CD4-positive, alpha-beta T cell treated with Interleukin-17A for 1 hour (primary cell): ENCODE measurements at regions not wholly inside any gene's neighbourhood (a gene's known extent, or its start where the extent isn't known, plus 50 kb on each side); places are given as distances from the start of the nearest gene placed in this dataset.
"Not testable (repeated sequence)": the region's sequence is repeated elsewhere in the genome, so short reads cannot be mapped to it uniquely, and the experiment has no call there.

ENCODE experiments used
- DNase-seq: peaks from one replicate; pipeline ENCODE4 v3.0.0-alpha.2; 2020

DNA sequence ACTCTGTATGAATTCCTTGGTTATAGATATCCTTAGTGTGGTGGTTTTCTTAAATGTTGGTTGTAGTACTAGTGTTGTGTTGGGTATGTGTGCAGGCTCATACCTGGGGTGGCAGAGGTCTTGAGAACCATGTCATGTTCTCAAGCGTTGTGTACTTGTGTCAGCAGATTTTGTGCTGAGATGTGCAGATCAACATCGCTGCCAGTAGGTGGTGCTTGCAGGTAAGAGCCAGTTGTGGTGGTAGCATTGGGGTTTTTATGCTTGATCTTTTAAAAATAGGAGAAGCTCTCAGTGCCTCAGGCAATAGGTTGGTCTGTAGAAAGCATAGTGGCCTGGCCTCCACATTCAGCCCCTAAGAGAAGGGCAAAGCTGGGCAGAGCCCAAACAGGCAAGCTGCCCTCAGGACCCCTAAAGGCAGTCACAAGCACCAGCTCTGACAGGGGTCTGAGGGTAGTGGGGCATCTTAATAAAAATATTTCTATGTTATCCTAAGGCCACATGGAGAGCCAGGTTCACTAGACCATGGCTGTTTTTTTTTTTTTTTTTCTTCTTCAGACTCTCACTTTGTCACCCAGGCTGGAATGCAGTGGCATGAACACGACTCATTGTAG, 164.0 kb downstream of the IL20RB start:
- DNase-seq, result no peak

DNA sequence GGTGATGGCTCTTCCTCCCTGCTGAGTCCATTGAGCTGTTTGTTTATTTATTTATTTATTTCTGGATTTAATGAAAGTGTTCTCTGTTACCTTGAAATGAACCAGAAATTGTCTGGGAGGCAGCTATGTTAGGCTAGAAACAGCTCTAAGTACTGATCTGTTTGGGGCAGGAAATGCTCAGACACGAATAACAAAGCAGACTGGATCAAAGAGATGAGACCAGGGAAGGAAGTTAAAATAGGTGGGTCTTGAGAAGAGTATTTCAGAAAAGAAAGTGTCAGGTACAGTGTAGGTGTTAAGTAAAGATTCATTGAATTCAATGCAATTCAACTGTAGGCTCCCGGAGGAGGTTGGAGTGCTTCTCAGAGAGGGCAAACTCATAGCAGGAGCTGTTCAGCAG, 173.3 kb downstream of the IL20RB start:
- DNase-seq, result no peak

DNA sequence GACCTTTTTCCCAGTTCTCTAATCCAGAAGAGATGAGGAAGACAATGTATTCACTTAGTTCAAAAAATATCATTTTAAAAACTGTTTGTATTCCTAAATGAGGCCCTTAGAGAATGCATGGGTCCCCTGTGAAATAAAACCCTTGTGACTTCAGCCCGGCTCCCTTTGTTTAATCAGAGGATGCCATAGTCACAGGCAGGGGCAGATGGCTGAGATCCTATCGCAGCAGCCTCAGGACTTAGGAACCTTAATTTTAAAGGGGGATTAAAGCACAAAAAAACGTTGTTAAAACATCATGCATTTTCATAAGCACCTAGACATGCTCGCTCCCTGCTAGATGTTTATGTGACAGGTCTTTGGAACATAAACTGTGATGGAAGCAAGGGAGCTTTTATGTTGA, 176.6 kb downstream of the IL20RB start:
- DNase-seq, result no peak

DNA sequence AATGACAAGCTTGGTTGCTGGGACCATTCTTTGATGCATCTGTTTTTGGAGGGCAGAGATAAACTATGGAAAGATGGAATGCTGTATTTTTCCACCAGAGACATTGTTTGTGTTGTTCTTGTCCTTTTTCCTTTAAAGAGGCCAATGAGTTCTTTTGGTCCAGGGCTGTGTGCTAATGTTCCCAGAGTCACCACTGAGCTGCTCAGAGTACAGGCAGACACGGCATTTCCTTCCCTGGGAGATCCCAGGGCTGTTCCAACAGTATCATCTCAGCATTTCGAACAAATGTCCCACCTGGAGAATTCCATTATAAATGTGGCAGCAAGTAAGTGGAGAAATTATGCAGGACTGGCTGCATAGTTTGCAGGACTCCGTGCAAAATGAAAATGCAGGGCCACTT, 190.6 kb downstream of the IL20RB start:
- DNase-seq, result no peak

DNA sequence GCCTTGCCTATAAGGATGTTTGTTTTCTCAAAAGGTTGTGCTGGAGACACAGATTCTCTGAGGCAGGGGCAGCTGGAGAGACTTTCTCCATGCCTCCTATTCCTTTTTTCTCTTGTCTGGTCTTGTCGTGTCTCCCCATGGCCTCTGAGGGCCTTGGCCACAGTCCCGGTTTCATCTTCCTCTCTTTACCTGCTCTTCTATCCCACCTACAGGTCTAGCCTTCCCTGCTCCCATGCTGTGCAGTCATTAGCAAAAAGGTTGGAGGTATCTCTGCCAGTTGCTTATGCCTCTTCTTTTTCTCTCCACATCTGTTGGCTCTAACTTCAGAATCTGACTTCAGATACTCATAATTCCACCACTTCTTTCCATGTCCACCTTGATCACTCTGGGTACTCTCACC, 191.1 kb downstream of the IL20RB start:
- no peak for DNase-seq

DNA sequence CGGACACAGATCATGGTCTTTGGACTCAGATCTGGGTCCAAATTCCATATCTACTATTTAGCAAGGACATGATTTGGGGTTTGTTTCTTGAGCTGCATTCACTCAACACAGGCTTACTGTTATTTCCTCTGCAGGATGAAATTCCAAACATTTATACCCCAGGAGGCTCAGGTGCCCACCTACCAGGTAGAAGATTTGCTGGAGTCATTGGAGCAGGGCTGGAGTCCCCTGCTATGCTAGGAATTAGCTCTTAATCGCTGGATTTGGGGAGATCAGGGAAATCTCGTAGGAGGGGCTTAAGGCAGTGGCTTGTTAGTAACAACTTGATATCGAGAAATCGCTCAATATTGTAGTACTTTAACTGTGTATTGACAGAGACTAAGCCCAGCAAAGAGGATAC, 193.0 kb downstream of the IL20RB start:
- DNase-seq, result no peak

DNA sequence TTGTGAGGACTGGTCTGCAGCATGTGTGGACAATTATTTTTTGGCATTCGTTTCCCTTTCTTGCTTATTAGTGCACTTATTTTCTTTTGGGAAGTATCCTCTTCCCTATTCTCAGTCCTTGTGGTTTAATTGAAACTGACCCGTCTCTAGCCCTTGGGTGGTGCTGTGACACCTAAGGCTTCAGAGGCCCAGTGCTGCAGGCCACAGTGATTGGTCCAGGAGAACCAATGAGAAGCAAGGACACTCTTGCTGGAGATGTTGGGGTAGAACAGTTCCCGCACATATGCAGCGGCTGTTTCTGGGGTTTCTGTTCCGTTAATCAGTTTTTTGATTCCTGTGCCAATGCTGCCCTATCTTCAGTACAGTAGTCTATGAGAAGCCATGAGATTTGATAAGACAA, 195.3 kb downstream of the IL20RB start:
- DNase-seq, result not testable (repeated sequence)

DNA sequence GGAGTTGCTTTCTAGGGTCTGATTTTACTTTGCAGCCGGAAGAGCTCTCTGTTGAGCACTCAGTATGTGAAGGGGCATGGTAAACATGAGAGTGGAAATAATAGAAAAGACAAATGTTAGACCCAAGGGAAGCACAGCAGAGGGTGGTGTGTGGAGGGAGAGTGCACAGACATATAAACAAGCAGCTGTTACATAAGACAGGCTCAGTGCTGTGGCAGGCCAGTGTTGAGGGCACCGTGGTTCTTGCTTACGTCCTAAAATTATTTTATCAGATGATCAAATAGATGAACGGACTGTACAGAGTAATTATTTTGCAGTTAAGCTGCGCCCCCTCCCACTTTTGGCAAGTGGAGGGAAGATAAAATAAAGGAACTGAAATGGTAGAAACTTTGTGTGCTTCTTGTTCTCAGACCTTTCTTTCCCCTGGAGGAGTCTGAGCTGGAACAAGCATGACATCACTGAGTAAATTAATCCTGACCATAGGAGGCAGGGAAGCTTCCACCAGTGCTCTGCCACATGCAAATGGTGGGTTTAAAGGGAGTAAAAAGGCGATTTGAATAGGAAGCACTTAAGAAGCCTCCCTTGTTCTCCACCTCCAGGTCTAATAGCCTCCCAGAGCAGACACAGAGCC, 205.6 kb downstream of the IL20RB start:
- DNase-seq, result no peak

DNA sequence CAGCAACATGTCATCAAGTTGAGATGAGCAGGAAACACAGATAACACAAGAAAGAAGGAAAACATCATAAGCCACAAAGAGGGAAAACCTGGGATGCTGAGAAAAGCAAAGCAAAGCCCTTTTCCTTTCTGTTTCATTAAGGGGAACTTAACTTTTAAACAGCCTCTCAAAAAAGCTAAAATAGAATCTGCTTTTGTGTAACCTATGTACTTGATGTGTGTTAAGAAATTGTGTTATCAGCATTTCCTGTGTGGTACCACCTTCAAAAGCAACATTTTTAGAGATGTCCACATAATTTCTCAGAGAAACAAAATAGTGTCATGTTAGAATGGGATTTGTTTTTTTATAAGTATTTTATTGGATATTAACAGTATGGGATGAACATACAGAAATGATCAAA, 206.2 kb downstream of the IL20RB start:
- no peak for DNase-seq

DNA sequence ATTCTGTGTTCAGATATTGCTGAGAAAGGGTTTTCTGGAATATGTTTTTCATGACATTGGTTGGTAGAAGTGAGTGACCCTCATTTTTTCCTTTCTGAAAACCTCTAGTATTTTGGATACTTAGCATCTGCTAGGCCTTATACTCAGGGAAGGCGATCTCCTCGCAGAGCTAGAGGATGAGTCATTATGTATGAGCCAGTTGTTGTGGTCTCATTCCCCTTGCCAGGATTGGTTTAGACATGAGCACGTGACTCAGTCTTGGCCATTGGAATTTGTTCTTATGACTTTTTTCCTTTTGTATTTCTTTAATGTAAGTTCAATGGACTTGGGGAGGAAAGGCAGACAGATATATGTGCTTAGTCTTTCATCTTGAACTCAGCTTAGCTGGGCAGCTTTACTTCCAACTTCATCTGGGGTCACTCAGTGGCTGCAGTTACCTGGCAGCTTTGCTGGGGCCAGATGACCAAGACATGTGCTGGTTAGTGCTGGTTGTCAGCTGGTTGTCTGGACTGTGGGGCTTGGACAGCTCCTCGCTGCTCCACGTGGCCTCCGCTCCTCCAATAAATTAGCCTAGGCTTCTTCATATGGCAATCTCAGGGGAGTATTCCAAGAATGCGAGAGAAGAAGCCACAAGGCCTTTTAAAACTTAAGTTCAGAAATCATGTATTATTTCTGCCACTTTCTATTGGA, 207.5 kb downstream of the IL20RB start:
- DNase-seq, result no peak

DNA sequence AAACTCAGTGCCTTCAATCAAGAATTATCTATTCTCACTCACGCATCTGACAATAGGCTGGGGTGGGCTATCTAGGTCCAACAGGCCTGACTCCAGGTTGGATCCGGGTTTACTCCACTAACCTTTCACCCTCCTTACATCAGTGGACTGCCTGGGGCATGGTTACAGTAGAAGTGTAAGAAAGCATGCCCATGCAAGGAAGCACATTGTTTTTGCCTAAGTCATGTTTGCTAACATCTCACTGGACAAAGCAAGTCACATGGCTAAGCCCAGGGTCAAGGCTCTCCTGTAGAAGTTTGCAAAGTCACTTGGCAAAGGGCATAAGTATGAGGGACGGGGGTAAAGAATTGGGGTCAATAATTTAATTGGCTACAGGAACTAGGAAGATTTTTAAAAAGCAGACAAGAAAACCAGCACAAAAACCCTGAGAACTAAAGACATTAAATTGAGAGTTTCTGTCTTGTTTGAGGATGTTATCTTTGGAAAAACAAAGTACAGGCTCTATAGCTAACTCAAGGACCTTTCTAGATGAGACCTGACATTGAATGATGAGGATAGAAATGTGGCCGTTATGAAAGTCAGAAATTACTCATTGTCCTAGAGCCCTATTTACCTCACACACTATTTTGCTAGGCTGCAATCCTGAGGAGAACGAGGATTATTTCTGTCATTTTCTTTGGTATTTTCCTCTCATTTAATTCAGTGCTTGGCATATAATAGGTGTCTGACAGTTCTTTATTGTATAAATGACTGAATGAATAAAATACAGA, 214.2 kb downstream of the IL20RB start:
- no peak for DNase-seq

DNA sequence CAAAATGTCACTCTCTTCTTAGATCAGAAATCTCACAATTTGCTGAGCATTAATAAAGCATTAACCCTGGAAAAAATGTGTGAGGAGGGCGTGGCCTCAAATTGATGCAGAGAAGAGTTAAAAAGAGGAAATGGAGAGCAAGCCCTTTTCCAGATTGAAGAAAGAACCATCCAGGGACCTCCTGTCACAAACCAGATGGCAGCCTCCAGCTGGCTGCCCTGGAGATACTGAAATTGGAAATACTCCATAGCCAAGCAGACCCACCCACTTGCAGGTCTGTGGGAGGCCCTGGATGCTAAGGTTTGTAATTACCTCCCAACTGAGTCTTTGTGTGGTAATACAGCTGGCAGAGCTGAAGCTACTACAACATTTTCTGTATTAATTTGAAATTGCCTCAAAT, 214.9 kb downstream of the IL20RB start:
- DNase-seq, result no peak

DNA sequence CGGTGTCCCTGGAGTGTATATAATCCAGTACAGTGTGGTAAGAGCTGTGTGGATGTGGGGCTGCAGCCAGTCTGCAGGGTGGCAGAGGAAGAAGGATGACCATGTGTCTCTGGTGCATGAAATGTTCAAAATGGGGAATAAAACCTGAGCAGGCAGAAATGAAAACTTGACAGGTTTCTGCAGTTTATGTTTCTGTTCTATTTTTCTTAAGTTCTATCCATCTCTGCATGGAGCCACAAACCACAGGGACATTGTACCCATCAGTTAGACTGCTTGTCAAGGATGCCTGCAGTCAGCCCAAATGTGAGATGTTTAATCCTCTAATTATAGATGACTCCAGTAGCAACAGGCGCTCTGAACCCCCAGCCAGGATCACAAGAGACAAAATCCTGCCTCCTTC, 216.7 kb downstream of the IL20RB start:
- no peak for DNase-seq

DNA sequence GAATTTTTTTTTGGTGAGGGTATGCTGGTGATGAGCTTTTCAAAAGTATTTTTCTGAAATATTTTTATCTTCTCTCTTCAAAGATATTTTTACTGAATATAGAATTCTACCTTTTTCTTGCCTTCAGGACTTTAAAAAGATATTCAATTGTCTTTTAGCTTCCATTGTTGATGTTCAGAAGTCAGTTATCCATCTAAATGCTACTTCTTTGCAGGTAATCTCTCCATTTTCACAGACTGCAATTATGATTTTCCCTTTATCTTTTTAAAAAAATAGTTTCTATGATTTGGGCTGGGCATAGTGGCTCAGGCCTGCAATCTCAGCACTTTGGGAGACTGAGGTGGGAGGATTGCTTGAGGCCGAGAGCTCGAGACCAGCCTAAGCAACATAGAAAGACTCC, 222.4 kb downstream of the IL20RB start:
- no peak for DNase-seq

DNA sequence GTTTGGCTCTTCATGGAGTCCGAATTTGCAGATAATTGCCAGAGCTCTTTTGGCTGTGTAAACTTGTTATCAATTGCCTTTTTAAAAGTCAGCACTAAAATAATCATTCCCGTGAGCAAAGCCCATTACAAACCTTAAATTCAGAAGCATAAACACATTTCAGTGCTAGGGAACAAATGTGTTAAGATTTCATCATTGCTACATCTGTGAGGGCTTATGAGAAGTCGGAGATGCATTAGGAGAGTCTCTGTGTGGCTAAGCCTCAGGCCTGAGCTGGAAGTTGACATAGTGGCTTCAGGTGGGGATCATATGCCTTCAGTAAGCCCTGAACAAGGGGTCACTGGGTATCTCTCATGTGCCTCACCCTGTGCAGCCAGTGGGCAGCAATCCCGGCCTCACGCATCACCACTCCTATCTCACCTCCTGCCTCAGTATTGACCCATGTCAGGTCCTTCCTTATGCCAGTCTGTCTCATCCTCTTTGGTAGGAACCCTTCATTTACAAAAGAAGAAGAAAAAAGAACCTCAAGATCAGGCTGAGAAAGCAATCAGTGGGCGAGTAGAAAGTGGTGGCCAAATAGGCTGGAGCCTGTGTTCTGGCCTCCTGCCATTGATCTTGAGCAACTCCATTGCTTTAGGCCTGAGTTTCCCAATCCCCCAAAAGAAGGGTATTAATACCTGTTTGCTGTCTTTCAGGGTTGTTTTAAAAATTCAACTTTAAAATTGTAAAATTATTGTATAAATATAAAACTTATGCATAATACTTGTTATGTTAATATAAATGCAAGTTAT, 233.5 kb downstream of the IL20RB start:
- no peak for DNase-seq

DNA sequence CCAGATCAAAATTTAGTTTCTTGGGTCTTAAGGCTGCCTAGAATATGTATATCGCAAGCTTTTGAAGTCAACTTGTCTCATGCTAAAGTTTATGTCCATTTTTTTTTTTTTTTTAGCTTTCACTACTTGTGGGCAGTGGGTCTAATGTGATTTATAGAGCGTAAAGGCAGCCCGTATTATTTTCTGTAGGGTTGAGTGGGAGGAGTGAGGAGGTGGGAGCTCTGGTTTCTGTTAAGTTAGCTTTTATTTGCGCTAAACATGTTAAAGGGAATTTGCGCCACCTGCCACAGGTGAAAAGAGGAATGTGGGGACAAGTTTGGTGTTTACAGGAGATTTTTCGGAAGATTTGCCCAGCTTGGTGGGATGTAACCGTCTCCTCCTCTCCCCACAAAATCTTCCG, 234.2 kb downstream of the IL20RB start:
- DNase-seq, result no peak

DNA sequence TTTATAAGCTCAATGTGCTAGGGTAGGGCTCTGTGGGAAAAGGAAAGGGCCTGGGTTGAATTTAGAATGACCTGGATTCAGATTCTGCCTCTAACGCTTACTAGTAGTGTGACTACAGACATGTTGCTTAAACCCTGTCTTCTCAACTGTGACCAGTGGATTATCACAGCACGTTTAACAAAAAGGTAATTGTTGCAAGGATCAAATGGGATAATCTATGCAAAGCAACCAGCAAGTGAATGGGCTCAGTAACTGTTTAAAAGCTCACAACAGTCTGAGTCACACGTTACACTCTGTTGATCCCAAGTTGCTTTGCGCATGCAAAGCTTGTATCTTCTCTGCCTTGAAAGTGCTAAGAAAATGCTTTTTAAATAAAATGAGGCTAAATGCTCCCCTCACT, 236.5 kb downstream of the IL20RB start:
- DNase-seq, result no peak

DNA sequence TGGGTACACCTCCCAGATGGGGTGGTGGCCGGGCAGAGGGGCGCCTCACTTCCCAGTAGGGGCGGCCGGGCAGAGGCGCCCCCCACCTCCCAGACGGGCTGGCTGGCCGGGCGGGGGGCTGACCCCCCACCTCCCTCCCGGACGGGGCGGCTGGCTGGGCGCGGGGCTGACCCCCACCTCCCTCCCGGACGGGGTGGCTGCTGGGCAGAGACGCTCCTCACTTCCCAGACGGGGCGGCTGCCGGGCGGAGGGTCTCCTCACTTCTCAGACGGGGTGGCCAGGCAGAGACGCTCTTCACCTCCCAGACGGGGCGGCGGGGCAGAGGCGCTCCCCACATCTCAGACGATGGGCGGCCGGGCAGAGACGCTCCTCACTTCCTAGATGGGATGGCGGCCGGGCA, 240.6 kb downstream of the IL20RB start:
- DNase-seq, result not testable (repeated sequence)

DNA sequence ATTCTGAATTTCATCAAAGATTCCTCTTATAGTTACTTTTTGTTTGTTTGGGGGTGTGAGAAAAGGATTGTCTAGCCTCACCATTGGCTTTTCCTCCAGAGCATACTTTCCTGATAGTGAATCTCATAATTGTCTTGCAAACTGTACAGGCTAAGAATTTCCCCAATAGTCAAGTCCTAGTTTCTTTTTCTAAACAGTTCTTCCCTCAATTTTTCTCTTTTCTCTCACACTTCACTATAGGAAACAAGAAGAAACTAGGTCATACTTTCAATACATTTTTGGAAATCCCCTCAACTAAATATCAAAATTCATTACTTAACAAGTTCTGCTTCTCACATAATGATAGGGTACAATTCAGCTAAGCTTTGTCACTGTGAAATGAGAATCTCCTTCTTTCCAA, 241.9 kb downstream of the IL20RB start:
- DNase-seq, result no peak

DNA sequence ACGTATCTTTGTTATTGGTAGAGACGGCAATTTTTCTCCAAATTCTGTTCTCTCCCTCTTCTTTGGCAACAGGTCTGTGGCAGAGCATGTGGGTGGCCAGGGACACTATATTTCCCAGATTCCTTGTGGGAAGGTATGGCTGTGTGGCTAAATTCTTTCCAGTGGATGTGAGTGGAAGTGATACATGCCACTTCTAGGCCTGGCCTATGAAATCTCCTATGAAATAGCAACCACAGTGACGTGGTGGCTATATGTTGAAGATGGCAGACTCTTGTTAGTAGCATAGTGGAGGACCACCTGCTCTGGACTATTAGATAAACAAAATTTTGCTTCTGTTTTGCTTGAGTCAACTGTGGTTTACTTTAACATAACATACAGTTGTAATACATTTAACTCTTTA, 243.3 kb downstream of the IL20RB start:
- no peak for DNase-seq

DNA sequence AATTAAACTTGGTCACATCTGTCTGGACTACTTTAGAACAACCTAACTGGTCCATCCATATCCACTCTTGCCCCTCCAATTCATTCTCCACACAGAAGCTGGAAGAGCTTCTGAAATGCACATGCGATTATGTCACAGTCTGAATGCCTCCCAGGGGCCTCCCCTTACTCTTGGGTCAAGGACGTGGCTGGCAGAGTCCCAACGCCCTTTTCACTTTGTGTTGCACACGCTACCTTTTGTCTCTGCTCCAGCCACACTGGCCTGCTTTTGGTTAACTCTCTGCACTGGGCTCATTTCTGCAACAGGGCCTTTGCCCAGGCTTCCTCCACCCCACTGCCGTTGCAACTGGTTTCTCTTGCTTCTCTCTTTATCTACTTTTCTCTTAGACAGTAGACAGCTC, 245.2 kb downstream of the IL20RB start:
- DNase-seq, result no peak

DNA sequence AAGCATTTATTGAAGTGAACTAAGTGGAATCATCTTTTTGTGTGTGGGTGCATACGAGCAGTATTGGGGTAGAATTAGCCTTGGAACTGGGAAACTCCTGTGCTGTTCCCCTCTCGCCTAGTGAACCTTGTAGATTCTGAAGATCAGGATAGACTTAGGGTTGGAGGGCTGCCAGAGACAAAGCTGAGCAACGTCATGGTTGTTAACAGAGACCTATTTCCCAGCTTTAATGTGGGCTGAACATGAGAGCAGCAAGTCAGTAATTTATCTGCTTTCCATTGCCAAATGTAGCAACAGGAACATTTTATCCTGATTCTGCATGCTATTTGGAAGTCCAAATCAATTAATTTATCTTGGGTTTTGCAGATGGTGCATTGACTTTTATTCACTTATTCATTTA, 246.6 kb downstream of the IL20RB start:
- DNase-seq, result no peak

DNA sequence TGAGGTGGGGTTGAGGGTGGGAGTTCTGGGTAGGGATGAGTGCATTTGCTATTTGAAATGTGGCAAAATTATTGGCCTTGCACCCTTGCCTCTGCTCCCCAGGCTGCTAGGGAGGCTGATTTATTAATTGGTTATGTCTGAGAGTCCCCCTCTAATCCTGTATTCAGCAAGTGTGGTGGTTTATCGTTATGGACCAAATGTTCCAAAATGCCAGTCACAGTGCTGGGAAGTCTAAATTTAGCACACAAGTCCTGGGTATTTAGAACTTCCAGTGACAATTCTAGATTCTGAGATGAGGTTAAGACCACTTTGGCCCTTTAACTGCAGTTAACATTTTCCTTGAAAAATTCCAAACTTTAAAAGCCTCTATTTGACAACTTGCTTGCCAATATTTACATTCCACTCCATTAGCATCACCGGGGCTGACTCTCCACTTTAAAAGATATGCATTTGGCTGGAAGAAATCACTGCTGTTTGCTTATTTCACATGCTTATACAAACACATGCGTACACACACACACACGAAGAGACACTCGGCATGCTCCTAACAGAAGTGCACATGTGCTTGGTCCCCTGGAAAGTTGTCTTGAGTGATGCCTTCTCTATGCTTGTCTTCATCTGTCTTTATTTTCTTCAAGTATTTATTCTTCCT, 247.7 kb downstream of the IL20RB start:
- no peak for DNase-seq
